Type B pancreatic cell (in vitro differentiated cells): ENCODE measurements at regions not wholly inside any gene's neighbourhood (a gene's known extent, or its start where the extent isn't known, plus 50 kb on each side); places are given as distances from the start of the nearest gene placed in this dataset.

ENCODE experiments used
- DNase-seq: peaks from one replicate; pipeline ENCODE4 v3.0.0; 2021; ENCODE audit warnings: mixed read lengths; ENCODE audit not compliant: unreplicated experiment; ENCODE audit errors: extremely low spot score
- H3K27ac Mint-ChIP-seq: 2 replicates; pipeline ENCODE4 v1.8.0; 2021; ENCODE audit warnings: mild to moderate bottlenecking, mixed read lengths
- H3K27me3 Mint-ChIP-seq: 2 replicates; pipeline ENCODE4 v1.8.0; 2021; ENCODE audit warnings: mixed read lengths
- H3K36me3 Mint-ChIP-seq: 2 replicates; pipeline ENCODE4 v1.8.0; 2021; ENCODE audit warnings: mixed read lengths
- H3K4me1 Mint-ChIP-seq: one replicate; pipeline ENCODE4 v1.8.0; 2021; ENCODE audit warnings: mixed read lengths; ENCODE audit not compliant: unreplicated experiment
- H3K4me3 Mint-ChIP-seq: 2 replicates; pipeline ENCODE4 v1.8.0; 2021; ENCODE audit warnings: mild to moderate bottlenecking, mixed read lengths
- H3K9me3 Mint-ChIP-seq: 2 replicates; pipeline ENCODE4 v1.8.0; 2021; ENCODE audit warnings: mixed read lengths
- CTCF ChIP-seq: fragments of 200-600 bp; sonication (generic); conservative IDR thresholded peaks from 2 replicates; pipeline ENCODE4 v1.5.0; 2021; ENCODE audit warnings: antibody characterized with exemption, mild to moderate bottlenecking

- H3K36me3 Mint-ChIP-seq = no peaks in the 10 kb centered on the region
These were observed 82.7 kb downstream of the NOC3L start for GRCh38 chr10:94279835-94280709.

DNA sequence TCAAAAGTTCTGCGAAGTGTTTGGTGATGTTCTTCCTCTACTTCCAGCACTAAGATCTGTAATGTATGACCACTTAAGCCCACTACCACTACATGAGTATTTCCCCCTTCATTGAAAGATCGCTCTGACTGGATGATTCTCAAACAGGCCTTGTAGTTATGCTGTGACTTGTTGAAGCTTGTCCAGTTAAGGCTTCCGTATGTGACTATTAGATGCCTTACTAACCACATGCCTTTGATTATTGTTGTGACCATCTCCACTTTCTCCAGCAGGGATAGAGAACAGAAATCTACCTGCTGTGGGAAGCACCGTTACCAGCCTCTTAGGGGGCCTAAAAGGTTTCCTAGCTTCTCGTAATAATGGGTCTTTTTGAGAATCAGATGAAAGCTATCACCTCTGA is 81.1 kb downstream of the NOC3L start:
- Mint-ChIP-seq H3K9me3 (no peaks in the 10 kb centered on the region), H3K27me3 (no peaks in the 10 kb centered on the region), H3K36me3 (no peaks in the 10 kb centered on the region), H3K4me1 (no peaks in the 10 kb centered on the region), H3K27ac (no peak overlapping the region), H3K4me3 (no peak overlapping the region)
- no peak for TF ChIP-seq CTCF
- DNase-seq = no peak

More at GRCh38 chr10:94279835-94280709, 82.7 kb downstream of the NOC3L start:
- TF ChIP-seq CTCF = peak; percentile 91
- H3K27me3 Mint-ChIP-seq = no peaks in the 10 kb centered on the region
- H3K27ac Mint-ChIP-seq = no peak overlapping the region
- DNase-seq = no peak
- H3K9me3 Mint-ChIP-seq = no peaks in the 10 kb centered on the region
- no peak overlapping the region for H3K4me3 Mint-ChIP-seq
- no peaks in the 10 kb centered on the region for H3K4me1 Mint-ChIP-seq

GRCh38 chr10:94282369-94282768 is 80.4 kb downstream of the NOC3L start:
- Mint-ChIP-seq H3K27ac (no peak overlapping the region), H3K9me3 (no peaks in the 10 kb centered on the region), H3K36me3 (no peaks in the 10 kb centered on the region), H3K27me3 (no peaks in the 10 kb centered on the region), H3K4me3 (no peak overlapping the region), H3K4me1 (no peaks in the 10 kb centered on the region)
- DNase-seq = no peak
- no peak for TF ChIP-seq CTCF
